HEK293 (cell line): ENCODE measurements at regions not wholly inside any gene's neighbourhood (a gene's known extent, or its start where the extent isn't known, plus 50 kb on each side); places are given as distances from the start of the nearest gene placed in this dataset.

ENCODE experiments used
- CTCF ChIA-PET: fragments of 350-600 bp; formaldehyde crosslinking; extraction: SDS; loops from one replicate; lab custom pipeline; 2021; ENCODE audit warnings: antibody characterized with exemption; lab: Yijun Ruan, JAX
- POLR2A ChIA-PET: fragments of 300-600 bp; formaldehyde crosslinking; extraction: SDS; loops from one replicate; lab custom pipeline; 2020; ENCODE audit warnings: antibody characterized with exemption, inconsistent platforms; lab: Yijun Ruan, JAX
- H3K27ac ChIP-seq: fragments of 200-500 bp; sonication (Bioruptor generic); 2 replicates; pipeline ENCODE4 v1.5.1; 2014; ENCODE audit warnings: low read depth, low read length, control low read depth, inconsistent platforms; ENCODE audit errors: extremely low read depth
- H3K36me3 ChIP-seq, 2 experiments: fragments of 200-500 bp in 1 of 2; sonication (Bioruptor generic) in 1 of 2; 1 replicate in 1 of 2; 2 replicates in 1 of 2; pipeline ENCODE4 v1.5.1; 2014 to 2017; ENCODE audit warnings: inconsistent platforms in 2 of 2, low read length in 2 of 2; ENCODE audit not compliant: control insufficient read depth in 2 of 2, insufficient read depth in 1 of 2
- H3K4me1 ChIP-seq: fragments of 200-500 bp; sonication (Bioruptor generic); 2 replicates; pipeline ENCODE4 v1.5.1; 2014; ENCODE audit warnings: mild to moderate bottlenecking, low read length, inconsistent platforms; ENCODE audit not compliant: control insufficient read depth, insufficient read depth
- H3K4me3 ChIP-seq: 2 replicates; pipeline ENCODE4 v1.5.1; 2011; ENCODE audit warnings: low read depth, mild to moderate bottlenecking, control low read depth, low read length, moderate library complexity
- H3K9me3 ChIP-seq: fragments of 200-500 bp; sonication (Bioruptor generic); 2 replicates; pipeline ENCODE4 v1.5.1; 2014; ENCODE audit warnings: low read depth, low read length, inconsistent platforms; ENCODE audit not compliant: control insufficient read depth, insufficient read depth
- KLF16 ChIP-seq: fragments of 450-650 bp; formaldehyde crosslinking; IDR thresholded peaks from 2 replicates; pipeline ENCODE4 v1.5.1; 2017; ENCODE audit warnings: missing biosample characterization, missing genetic modification characterization
- KLF7 ChIP-seq: fragments of 450-650 bp; formaldehyde crosslinking; IDR thresholded peaks from 2 replicates; pipeline ENCODE4 v1.5.1; 2016; ENCODE audit warnings: missing biosample characterization, missing genetic modification characterization, borderline replicate concordance
- PRDM10 ChIP-seq: fragments of 450-650 bp; formaldehyde crosslinking; IDR thresholded peaks from 2 replicates; pipeline ENCODE4 v1.5.1; 2016; ENCODE audit warnings: missing biosample characterization, missing genetic modification characterization
- ZFHX2 ChIP-seq: fragments of 450-650 bp; formaldehyde crosslinking; conservative IDR thresholded peaks from 2 replicates; pipeline ENCODE4 v1.5.1; 2016; ENCODE audit warnings: missing biosample characterization, missing genetic modification characterization
- ZNF10 ChIP-seq: fragments of 450-650 bp; formaldehyde crosslinking; IDR thresholded peaks from 2 replicates; pipeline ENCODE4 v1.5.1; 2017; ENCODE audit warnings: missing biosample characterization, missing genetic modification characterization
- ZNF24 ChIP-seq: fragments of 450-650 bp; formaldehyde crosslinking; IDR thresholded peaks from 2 replicates; pipeline ENCODE4 v1.5.1; 2016; ENCODE audit warnings: missing biosample characterization, missing genetic modification characterization
- ZNF473 ChIP-seq: fragments of 450-650 bp; formaldehyde crosslinking; IDR thresholded peaks from 2 replicates; pipeline ENCODE4 v1.5.1; 2017; ENCODE audit warnings: missing biosample characterization, missing genetic modification characterization
- ZNF658 ChIP-seq: fragments of 450-650 bp; formaldehyde crosslinking; IDR thresholded peaks from 2 replicates; pipeline ENCODE4; 2016; ENCODE audit warnings: missing biosample characterization, missing genetic modification characterization
- ZNF777 ChIP-seq: fragments of 450-650 bp; formaldehyde crosslinking; IDR thresholded peaks from 2 replicates; pipeline ENCODE4 v1.5.1; 2017; ENCODE audit warnings: missing biosample characterization, missing genetic modification characterization, borderline replicate concordance
- TF ChIP-seq, protein P1 (sequence below): fragments of 450-650 bp; formaldehyde crosslinking; IDR thresholded peaks from 2 replicates; pipeline ENCODE4 v1.5.1; 2016; ENCODE audit warnings: missing biosample characterization, missing genetic modification characterization
- TF ChIP-seq, protein P2 (sequence below): fragments of 450-650 bp; formaldehyde crosslinking; IDR thresholded peaks from 2 replicates; pipeline ENCODE4 v1.5.1; 2016; ENCODE audit warnings: missing biosample characterization, missing genetic modification characterization

GRCh38 chrX:16310326-16310725, 143.0 kb downstream of the MAGEB17 start:
- no peaks in the 10 kb centered on the region for H3K36me3 ChIP-seq
- H3K9me3 ChIP-seq, result no peaks in the 10 kb centered on the region
- TF ChIP-seq ZNF658 (tag by site-specific recombination), result no peak
- TF ChIP-seq, all 188 proteins: peak for 0
- POLR2A ChIA-PET, result no interaction called here
- CTCF ChIA-PET, result no interaction called here
- no peak overlapping the region for H3K4me3 ChIP-seq
- no peaks in the 10 kb centered on the region for H3K4me1 ChIP-seq
- no peak overlapping the region for H3K27ac ChIP-seq

- H3K4me1 ChIP-seq, result no peaks in the 10 kb centered on the region
- CTCF ChIA-PET, result no interaction called here
- TF ChIP-seq KLF7 (no peak), KLF16 (tag by site-specific recombination) (no peak), ZNF777 (tag by site-specific recombination) (no peak)
These were observed 144.4 kb downstream of the MAGEB17 start for GRCh38 chrX:16311671-16312070.

GRCh38 chrX:16312761-16313623, 145.7 kb downstream of the MAGEB17 start:
- no peaks in the 10 kb centered on the region for H3K9me3 ChIP-seq
- TF ChIP-seq, protein P1, sequence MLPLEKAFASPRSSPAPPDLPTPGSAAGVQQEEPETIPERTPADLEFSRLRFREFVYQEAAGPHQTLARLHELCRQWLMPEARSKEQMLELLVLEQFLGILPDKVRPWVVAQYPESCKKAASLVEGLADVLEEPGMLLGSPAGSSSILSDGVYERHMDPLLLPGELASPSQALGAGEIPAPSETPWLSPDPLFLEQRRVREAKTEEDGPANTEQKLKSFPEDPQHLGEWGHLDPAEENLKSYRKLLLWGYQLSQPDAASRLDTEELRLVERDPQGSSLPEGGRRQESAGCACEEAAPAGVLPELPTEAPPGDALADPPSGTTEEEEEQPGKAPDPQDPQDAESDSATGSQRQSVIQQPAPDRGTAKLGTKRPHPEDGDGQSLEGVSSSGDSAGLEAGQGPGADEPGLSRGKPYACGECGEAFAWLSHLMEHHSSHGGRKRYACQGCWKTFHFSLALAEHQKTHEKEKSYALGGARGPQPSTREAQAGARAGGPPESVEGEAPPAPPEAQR (tag by site-specific recombination), result no peak
- TF ChIP-seq ZNF10 (no peak), PRDM10 (no peak), ZNF24 (no peak), ZNF473 (no peak), ZFHX2 (tag by site-specific recombination) (no peak)
- TF ChIP-seq, protein P2, sequence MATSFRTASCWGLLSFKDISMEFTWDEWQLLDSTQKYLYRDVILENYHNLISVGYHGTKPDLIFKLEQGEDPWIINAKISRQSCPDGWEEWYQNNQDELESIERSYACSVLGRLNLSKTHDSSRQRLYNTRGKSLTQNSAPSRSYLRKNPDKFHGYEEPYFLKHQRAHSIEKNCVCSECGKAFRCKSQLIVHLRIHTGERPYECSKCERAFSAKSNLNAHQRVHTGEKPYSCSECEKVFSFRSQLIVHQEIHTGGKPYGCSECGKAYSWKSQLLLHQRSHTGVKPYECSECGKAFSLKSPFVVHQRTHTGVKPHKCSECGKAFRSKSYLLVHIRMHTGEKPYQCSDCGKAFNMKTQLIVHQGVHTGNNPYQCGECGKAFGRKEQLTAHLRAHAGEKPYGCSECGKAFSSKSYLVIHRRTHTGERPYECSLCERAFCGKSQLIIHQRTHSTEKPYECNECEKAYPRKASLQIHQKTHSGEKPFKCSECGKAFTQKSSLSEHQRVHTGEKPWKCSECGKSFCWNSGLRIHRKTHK (tag by site-specific recombination), result no peak
- TF ChIP-seq, all 188 proteins: peak for 0
- Histone ChIP-seq H3K27ac (no peak overlapping the region), H3K36me3 (no peaks in the 10 kb centered on the region), H3K4me3 (no peak overlapping the region), H3K4me1 (no peaks in the 10 kb centered on the region)
- ChIA-PET CTCF (no interaction called here), POLR2A (no interaction called here)

More at GRCh38 chrX:16311671-16312070, 144.4 kb downstream of the MAGEB17 start:
- Histone ChIP-seq H3K9me3 (no peaks in the 10 kb centered on the region), H3K4me3 (no peak overlapping the region), H3K36me3 (no peaks in the 10 kb centered on the region), H3K27ac (no peak overlapping the region)
- POLR2A ChIA-PET, result no interaction called here
